COLO829 (cell line): ENCODE measurements at regions not wholly inside any gene's neighbourhood (a gene's known extent, or its start where the extent isn't known, plus 50 kb on each side); places are given as distances from the start of the nearest gene placed in this dataset.

Experiments used
- DNase-seq: peaks from one replicate; pipeline ENCODE4 v3.0.0; 2012; ENCODE audit warnings: low spot score

DNA sequence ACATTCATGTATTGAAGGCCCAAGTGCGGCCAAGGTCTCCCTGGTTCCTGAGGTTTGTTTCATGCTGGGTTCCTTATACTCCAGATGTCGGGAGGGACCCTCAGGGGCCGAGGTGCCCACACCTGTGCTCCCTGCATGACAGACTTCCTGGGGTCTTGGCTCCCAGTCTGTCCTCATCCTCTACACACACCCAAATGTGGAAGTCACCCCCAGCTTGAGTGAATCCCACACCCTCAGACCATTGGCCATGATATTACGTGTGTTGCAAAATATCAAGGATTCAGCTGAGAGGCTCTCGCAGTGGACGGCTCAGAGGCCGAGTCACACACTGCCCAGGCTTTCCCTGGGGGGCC lies 82.2 kb upstream of the DUSP22 start:
- DNase-seq = no peak

DNA sequence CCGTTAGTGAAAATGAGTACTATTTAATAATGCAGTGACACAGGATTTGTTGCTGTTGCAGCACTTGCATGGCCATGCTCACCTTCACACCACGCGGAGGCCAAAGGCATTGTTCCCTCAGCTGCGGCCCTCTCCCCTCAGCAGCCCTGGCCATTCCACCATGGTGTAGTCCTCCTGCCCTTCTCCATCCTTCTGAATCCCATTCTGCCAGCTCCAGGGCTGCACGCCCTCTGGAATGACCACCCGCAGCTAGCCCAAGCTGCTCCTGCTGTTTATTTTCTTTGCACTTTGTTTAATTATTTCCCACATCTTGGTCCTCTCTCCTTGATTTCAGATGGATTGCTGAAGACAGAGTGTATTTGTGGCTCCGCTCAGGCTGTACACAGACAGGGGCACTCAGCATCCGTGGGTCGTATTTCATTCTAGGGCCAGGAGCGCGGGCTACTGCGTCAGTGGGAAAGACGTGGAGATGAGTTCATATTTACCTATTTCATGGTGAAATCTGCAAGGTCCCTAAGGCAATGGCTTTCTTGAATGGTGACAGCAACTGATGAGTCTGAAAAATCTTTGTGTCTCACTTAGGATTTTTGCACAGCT lies 81.4 kb upstream of the DUSP22 start:
- DNase-seq = no peak

DNA sequence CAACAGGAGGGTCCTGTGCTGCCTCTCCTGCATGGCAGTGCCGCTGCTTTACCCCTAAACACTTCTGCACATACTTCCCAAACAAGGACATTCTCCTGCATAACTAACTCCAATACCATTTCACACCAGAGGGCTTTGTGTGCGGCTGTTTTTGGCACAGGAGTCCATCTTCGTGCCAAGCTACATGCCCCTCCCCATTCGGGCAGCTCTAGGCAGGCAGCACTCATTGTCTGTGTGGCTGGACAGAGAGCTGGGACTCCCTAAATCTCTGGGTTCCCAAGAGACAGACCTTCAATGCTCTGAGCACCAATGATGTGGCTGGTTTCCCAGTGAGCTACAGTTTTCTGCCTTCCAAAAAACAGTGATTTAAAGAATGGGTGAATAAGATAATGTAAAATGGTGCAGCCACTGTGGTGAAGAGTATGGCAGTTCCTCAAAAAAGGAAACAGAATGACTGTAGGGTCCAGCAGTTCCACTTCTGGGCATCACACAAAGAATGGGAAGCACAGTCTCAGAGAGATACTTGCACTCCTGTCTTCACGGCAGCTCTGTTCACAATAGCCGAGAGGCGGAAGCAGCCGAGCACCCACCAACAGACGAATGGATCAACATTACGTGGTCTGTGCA lies 80.3 kb upstream of the DUSP22 start:
- no peak for DNase-seq

GRCh38 chr6:213284-213683 lies 79.0 kb upstream of the DUSP22 start:
- no peak for DNase-seq

GRCh38 chr6:214428-214827 lies 77.9 kb upstream of the DUSP22 start:
- DNase-seq = no peak

- DNase-seq = no peak
These were observed 76.8 kb upstream of the DUSP22 start for GRCh38 chr6:215335-216034.

DNA sequence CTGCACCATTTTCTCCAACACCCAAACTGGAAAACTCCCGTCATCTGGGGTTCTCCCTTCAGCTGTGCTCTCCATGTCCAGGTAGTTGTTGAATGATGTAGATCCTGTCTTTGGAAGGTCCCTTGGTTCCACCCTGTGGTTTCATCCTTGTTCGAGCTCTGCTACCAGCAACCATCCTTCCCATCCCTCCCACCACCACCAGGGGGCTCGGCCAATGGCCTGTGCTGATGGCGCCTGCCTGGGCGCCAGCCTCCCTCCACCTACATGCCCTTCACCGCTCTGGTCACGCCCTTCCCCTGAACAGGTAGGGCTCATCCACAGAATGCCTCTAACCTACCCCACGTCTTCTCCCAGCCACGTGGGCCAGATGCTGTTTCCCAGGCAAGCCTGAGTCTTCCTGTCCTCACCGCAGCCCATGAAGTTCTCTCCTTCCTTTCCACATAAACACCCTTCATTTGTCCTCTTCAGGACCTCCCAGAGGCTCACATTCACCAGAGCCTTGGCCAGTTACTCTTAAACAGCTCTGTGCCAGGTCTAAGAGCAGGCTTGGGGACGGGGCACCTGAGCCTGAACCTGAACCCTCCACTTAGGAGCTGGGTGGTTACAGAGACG lies 75.1 kb upstream of the DUSP22 start:
- no peak for DNase-seq

- DNase-seq = no peak
These were observed 73.9 kb upstream of the DUSP22 start for GRCh38 chr6:218153-219018.

DNA sequence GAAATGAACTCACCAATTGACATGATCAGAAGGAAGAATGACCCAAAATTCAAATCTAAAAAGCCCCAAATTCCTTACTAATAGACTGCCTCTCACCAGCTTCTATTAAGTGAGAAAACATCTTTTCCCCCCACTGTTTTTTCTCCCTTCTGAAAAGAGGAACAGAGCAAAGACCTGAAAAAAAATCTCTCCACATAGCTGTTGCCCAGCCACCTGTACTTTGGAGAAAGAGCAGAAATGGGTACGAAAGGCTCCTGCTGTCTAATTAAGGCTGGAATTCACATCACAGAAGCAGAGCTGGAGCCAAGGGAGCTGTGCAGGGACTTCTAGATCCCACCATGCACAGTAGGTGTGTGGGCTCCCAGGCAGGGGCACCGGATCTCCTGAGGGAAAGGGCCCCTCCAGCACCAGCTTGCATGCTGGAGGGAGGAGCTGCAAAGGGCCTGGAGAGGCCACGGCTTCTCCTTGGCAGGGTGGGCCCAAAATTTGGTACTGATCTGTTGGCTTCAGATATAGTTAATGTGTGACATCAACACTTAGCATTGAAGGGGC lies 73.2 kb upstream of the DUSP22 start:
- DNase-seq = no peak

GRCh38 chr6:219641-220198 lies 72.6 kb upstream of the DUSP22 start:
- DNase-seq = no peak

DNA sequence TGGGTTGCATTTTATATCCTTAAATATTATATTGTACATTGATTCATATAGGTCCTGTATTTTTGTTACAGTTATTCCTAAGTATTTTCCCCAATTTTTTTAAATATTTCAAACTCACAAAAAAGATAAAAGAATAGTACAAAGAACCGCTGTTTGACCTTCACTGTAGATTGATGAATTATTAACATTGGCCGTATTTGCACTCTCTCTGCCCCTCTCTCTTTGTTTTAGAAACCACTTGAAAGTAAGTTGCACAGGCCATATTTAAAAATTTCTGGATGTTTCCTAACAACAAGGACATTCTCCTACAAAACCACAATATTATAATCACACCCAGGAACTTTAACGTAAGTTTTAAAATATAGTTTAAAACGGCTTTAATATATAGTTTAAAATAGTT lies 72.0 kb upstream of the DUSP22 start:
- no peak for DNase-seq

GRCh38 chr6:220721-221475 lies 71.4 kb upstream of the DUSP22 start:
- no peak for DNase-seq

- DNase-seq = no peak
These were observed 70.5 kb upstream of the DUSP22 start for GRCh38 chr6:221531-222349.

DNA sequence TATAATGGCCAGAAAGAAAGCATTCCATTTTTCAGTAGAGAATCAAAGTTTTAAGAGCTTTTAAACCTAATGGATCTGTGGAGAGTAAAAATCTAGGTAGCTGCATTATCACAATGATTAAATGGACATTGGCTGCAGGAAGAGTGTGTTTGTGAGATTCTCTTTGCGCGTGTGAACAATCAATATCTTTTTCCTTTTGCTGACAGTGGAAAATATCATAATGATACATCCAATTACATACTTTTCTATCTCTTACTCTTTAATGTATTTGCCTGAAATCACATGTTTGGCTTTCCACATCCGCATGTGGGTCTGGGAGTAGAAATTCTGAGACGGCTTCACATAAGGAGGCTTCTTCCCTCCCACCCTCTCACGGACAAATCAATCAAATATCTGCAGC lies 69.8 kb upstream of the DUSP22 start:
- DNase-seq = no peak

- DNase-seq = no peak
These were observed 69.2 kb upstream of the DUSP22 start for GRCh38 chr6:223136-223535.

DNA sequence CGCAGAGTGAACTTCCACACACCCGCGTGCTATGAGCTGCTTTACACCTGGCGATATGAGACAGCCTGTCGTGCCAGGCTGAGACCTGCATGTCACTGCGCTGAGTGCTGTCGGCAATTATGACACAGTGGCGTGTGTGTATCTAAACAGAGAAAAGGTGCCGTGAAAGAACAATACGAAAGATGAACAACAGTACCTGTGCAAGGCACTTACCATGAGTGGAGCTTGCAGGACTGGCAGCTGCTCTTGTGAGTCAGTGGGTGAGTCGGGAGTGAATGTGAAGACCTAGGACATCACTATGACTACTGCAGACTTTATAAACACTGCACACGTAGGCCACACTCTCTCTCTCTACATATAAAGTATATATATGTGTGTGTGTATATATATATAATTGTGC lies 68.5 kb upstream of the DUSP22 start:
- DNase-seq = no peak

DNA sequence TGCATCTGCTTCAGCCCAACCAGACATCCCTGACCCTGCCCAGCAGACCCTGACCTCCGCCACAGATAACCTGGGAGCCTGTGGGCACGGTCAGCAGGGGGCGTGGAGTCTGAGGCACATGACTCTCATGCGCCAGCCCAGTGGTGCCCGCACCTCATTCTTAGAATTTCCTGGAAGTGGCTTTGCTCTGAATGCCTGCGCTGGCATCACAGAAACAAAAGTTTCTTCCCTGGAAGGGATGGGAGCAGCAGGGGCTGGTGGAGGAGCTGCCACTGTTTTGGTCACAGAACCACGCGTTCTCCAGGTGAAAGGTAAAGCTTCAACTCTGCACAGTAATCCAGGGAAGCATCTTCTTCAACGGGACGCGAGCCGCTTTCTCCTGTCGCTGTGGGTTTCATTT lies 67.9 kb upstream of the DUSP22 start:
- DNase-seq = no peak

DNA sequence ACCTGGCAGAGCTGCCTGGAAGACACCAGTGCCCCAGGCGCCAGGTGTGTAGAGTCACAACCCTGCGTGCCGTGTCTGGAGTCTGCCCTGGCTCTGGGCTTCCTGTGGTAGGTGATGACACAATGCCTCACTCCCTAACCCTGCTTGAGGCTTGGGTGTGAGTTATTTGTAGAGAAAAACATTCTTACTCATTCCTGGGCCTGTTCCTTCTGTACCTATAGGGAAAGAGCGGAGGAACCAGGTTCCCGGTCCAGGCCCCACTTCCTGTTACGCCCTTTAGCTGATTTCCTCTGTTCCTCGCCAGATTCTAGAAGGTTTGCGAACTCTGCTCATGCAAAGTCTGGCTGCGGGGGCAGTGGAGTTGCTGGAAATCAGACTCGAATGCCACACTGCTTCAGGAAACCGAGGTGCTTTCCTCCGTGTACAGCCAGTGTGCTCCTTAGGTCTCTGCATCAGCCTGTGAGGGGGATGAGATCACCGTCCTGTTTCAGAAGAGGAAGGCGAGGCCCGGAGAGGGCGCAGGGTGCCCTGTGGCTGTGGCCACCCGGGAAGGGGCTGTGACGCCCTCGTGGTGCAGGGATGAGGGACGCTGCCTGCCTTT lies 67.1 kb upstream of the DUSP22 start:
- no peak for DNase-seq

- DNase-seq = no peak
These were observed 66.4 kb upstream of the DUSP22 start for GRCh38 chr6:225907-226306.
